ENCODE measurements at regions not wholly inside any gene's neighbourhood (a gene's known extent, or its start where the extent isn't known, plus 50 kb on each side); places are given as distances from the start of the nearest gene placed in this dataset.

- no peak overlapping the region for H3K27ac ChIP-seq (ENCODE audit: control insufficient read depth, insufficient read depth)
- no peak for ATAC-seq
- H3K4me2 ChIP-seq (ENCODE audit: control insufficient read depth, insufficient read depth), result no peak overlapping the region
- BruUV-seq (replicated peaks), result no TSS peak
- no peaks in the 10 kb centered on the region for H3K36me3 ChIP-seq (ENCODE audit: control insufficient read depth in 2 of 2, insufficient read depth in 2 of 2, low read length in 1 of 2)
- H2AFZ ChIP-seq (ENCODE audit: control insufficient read depth, low read depth, low read length), result no peak overlapping the region
- no peak overlapping the region for H3K4me3 ChIP-seq
- H3K79me2 ChIP-seq (ENCODE audit: control insufficient read depth, insufficient read depth, low read length), result no peaks in the 10 kb centered on the region
- no peaks in the 10 kb centered on the region for H3K27me3 ChIP-seq (replicated peaks in 1 of 2; ENCODE audit: control insufficient read depth in 2 of 2, insufficient read depth in 2 of 2, low read length in 1 of 2)
- no peaks in the 10 kb centered on the region; the same call in 2 of the 3 replicates for H3K9me3 ChIP-seq (replicated peaks; ENCODE audit: control insufficient read depth, insufficient read depth, low read length)
- 0% methylated on average over 3 of the region's 3 CpGs for WGBS (ENCODE audit: insufficient coverage, insufficient replicate concordance, low lambda C conversion rate, missing lambda C conversion rate)
- ChIA-PET SMC1A (ENCODE audit: uncharacterized antibody, unreplicated experiment) (no interaction called here), CTCF (interaction anchor here (1.1 kb wide), 1 partner anchor 15 kb away, joined by 4 read pairs; no protein-coding TSS in a partner anchor), POLR2A (no interaction called here), RAD21 (ENCODE audit: unreplicated experiment) (interaction anchor here (1.0 kb wide), 1 partner anchor 16 kb away, joined by 4 read pairs; no protein-coding TSS in a partner anchor)
- no peaks in the 10 kb centered on the region for H3K4me1 ChIP-seq (ENCODE audit: control insufficient read depth, insufficient read depth, low read length)
- H3K9ac ChIP-seq (ENCODE audit: control insufficient read depth, insufficient read depth, low read length), result no peak overlapping the region
- in situ Hi-C loops (cut with MboI) (no loop called here), intact Hi-C loops (cut with micrococcal nuclease; ENCODE audit: unreplicated experiment) (no loop called here)
- TF ChIP-seq USF1 (IDR thresholded peaks at IDR 0.05; ENCODE audit: borderline replicate concordance, extremely low read length, insufficient read depth, low read depth, low read length) (no peak), NR2C2 (IDR thresholded peaks at IDR 0.05; ENCODE audit: borderline replicate concordance, control insufficient read depth, insufficient read length, low read depth) (no peak), YY1 (IDR thresholded peaks at IDR 0.05; ENCODE audit: low read depth, low read length) (no peak), SIN3A (IDR thresholded peaks at IDR 0.05; ENCODE audit: low read depth, low read length) (no peak), GATAD2B (conservative IDR thresholded peaks at IDR 0.05; ENCODE audit: low read depth) (no peak), SP1 (IDR thresholded peaks at IDR 0.05; ENCODE audit: low read depth, low read length) (no peak), RELA (IDR thresholded peaks at IDR 0.05; ENCODE audit: borderline replicate concordance, partially characterized antibody) (no peak), STAT1 (conservative IDR thresholded peaks at IDR 0.05) (no peak), CBX5 (IDR thresholded peaks at IDR 0.05; ENCODE audit: low read depth) (no peak), PAX8 (IDR thresholded peaks at IDR 0.05) (no peak)
- no peaks in the 10 kb centered on the region for H4K20me1 ChIP-seq (ENCODE audit: control insufficient read depth, insufficient read depth)
- FAIRE-seq, result no peak
- no peak for DNase-seq (ENCODE audit: low read depth, low spot score)
Observed at GRCh38 chr19:28386066-28386465, 826.9 kb downstream of the UQCRFS1 start.
